NCI-H2029 treated with DMSO at 0.1 percent for 48 hours (cell line): ENCODE measurements at regions not wholly inside any gene's neighbourhood (a gene's known extent, or its start where the extent isn't known, plus 50 kb on each side); places are given as distances from the start of the nearest gene placed in this dataset.

Experiments
- DNase-seq: peaks from one replicate; lab custom pipeline; 2025; lab: John Stamatoyannopoulos, UW

DNA sequence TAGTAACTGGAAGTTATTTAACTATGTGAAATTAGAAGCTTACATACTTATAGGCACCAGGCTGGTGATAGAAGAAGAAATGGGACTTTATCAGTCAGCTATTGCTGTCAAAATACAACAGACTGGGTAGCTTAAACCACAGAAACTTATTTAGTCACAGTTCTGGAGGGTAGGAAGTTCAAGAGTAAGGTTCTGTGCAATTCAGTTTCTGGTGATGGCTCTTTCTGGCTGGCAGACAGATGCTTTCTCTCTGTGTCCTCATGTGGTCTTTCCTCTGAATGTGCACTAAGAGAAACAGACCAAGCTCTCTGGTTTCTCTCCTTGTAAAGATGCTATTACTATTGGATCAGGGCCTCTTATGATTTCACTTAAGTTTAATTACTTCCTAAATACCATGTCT is 92.1 kb upstream of the ANKRD50 start:
- no peak for DNase-seq

DNA sequence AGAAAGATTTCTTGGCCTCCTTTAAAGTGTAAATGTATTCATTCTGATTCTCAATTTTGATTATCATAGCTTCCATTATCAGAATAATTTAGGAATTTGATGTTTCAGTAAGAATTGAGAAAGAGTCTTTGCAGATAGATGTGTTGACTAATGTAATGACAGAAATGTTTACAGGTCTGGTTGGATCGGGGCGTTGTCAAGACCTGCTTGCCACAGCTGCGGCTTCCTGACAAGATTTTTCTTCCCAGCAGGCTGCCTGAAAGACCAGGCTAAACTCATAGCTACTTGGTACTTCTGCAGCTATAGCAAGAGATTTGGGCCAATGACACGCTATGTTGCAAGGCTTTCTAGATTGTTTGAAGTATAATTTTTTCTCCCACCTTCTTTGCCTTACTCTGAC is 91.5 kb upstream of the ANKRD50 start:
- no peak for DNase-seq

DNA sequence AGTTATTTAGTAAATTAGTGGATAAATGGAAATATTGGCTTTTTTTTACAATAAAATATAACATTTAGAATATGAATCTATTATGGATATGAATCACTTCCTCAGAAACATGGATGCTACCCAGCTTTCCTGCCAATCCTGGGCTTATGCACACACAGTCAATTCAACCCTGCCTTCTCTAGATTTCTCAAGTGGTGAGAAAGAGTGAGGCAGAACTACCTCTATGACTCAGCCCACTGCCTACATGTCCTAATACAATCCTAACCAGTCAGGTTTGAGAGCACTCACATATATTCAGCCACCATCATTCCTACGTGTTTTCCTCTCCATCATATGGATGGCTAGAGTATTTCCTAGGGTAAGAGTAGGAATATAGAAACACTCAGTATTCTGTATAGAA is 91.1 kb upstream of the ANKRD50 start:
- DNase-seq = no peak

DNA sequence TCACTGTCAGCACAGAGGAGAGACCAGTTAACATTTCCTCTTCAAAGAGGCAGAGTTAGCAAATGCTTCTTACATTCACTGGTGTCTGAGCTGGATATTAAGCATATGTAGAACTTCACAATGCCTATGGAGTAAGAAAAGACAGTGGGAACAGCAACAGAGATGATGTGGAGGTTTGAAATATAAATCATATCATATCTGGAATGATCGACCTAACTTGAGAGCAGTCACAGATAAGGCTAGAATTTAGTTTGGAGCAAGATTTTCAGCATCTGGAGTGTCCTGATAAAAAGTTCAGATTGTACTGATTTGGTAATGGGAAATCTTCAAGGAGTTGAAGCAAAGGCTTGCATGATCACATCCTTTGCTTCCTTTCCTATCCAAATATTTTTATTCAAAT is 90.5 kb upstream of the ANKRD50 start:
- DNase-seq = no peak

DNA sequence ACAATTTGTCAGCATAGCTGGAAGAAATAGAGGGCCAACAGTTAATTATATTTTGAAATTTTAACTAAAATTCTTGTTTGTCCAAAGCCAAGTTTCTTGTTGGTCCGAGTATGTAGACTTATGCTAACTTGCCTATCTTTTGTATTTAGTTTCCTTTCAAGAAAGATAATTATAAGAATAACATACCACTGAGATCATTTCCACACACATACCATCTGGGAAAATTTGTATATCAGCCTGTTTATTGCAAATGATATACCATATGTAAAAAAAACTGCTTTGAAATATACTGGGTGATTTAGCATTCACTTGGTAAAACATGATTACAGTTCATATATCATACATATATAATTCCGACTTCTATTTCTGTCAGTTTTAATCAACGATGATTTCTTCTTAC is 84.7 kb upstream of the ANKRD50 start:
- no peak for DNase-seq

DNA sequence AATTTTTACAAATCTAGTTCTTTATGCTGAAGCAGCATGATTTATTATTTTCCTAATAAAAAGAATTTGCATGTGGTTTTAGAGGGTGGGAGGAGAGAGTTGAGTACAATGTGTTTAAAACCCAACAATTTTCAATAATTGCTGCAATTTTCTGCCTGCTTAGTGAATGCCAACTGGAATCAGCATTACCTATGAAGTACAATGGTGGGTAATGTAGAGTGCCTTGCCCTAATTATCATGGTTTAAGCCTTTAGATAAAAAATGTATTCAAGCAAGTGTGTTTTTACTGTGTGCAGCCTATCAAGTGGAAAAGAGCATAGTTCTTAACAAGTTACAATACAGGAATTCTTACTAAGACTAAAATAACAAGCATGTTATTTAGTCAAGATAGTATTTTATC is 77.9 kb upstream of the ANKRD50 start:
- DNase-seq = no peak

DNA sequence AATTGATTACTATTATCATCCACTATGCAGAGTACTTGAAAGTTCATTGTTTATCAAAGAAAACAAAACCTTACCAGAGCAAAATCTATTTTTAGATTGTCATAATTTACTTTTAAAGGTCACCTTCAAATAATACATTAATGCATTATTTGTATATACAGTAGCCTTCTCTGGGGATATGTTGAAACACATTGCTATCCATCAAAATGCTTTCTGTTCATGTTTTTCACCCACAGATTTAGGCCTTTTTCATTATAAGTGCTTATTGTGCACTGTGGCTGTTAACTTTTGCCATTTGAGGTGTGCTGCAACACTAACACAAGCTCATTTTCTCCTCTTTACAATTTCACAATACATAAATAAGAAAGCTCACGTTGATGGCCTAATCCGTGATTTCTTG is 74.1 kb upstream of the ANKRD50 start:
- DNase-seq = no peak

DNA sequence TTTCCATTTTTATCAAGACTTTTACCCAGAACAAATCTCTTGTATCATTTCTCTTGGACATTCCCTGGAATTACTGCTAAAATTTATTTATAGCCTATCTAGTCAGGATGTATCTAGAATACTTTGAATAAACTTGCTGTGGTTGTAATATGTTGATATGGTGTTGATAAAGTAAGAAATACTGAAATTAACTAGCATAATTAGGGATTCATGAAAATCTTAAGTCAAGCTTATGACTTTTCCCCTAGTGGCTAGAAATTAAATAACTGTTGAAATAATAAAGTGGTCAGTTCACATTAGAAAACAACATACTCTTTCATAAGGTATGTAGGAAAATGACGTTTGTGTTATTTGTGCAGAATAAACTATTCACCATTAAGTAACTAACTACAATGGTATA is 73.1 kb upstream of the ANKRD50 start:
- no peak for DNase-seq

DNA sequence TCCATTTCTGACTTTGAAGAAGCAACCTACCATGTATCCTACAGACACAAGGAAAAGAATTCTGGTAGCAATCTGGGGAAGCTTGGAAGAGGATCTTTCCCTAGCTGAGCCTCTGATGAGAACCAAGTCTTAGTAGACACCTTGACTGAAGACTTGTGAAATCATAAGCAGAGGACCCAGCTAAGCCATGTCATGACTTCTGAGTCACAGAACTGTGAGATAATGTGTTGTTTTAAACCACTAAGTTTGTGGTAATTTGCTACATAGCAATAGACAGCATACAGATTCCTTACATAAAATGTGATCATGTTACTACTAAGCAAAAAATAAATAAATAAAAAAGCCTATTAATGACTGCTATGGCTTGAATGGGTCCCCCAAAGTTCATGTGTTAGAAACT is 71.3 kb upstream of the ANKRD50 start:
- DNase-seq = no peak

DNA sequence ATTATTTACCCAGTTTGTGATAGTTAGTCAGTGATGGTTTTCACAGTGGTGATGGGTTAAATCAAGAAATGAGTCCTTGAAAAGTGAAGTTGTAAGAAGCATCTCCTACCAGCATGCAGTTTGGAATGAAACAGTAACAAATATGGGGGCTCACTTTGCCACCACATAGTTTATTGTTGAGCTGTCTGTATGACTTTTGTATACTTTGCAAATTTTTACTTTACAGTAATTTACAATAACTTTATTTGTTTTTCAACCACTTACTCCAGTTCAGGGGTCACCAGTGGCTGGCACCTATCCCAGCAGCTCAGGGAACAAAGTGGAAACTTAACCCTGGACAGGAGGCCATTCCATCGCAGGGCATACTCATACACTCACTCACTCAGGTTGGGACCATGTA is 64.5 kb upstream of the ANKRD50 start:
- DNase-seq = no peak

DNA sequence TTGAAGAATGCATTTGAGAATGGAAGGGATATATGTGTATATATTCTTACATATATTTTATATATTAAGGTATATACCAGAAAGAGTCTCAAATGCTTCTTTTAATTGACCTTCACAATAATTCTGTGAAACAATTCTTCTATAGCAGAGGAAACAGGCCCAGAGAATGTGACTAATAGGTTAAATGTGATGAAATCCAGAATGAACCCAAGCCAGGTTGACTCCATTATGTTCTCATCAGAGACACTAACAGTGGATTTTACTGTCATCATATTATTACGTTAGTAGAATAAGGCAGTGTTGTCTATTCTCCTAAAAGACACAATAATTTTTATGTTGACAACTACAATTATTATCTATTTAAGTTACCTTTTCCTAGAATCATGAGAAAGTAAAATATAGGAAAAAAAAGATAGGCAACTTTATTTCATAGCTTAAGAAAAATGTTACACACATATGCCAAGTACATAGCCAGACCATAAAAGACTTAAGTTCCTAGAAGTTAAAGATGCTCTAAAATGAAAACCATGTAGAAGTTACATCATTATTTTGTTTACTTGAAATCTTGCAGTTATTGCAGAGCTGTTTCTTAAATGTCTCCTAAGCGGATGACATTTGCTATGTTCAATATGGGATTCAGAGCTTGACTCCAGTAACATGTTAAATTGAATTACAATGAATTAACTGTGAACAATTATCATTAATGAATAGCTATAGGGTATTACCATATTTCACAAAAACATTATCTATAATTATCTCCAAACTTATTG is 56.2 kb upstream of the ANKRD50 start:
- DNase-seq = no peak

DNA sequence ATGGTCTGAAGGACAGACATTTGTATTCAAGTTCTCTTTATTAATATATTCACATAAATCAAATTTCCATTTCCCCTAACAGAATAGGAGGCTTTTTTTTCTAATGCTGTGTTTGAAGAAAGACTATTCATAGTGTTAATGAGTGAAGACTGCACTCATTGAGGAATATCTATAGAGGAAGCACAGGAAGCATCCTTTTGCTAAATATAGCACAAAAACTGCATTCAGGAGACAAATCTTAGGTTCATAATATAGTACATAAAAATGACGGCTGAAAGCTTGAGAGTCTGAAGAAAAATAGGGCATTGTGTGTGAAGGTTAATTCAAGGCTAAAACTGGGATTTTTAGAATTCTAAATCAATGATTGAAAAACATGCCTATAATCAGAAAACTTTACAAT is 50.4 kb upstream of the ANKRD50 start:
- DNase-seq = no peak
